DND-41 (cell line): ENCODE measurements at regions not wholly inside any gene's neighbourhood (a gene's known extent, or its start where the extent isn't known, plus 50 kb on each side); places are given as distances from the start of the nearest gene placed in this dataset.

Experiments
- CTCF ChIP-seq: IDR thresholded peaks from 2 replicates; pipeline ENCODE4 v1.5.1; 2012; ENCODE audit warnings: borderline replicate concordance, low read length, moderate library complexity, mild to moderate bottlenecking; ENCODE audit not compliant: poor library complexity, severe bottlenecking; ENCODE audit errors: extremely low read depth
- EZH2 ChIP-seq: IDR thresholded peaks from 3 replicates; pipeline ENCODE4 v1.6.1; 2012; ENCODE audit warnings: borderline replicate concordance, low read depth, mild to moderate bottlenecking, moderate library complexity, low read length, inconsistent platforms; ENCODE audit not compliant: severe bottlenecking

GRCh38 chr3:42339321-42339720 lies 71.1 kb downstream of the LYZL4 start:
- TF ChIP-seq EZH2 (no peak), CTCF (no peak)
